PC-9 (cell line): ENCODE measurements at regions not wholly inside any gene's neighbourhood (a gene's known extent, or its start where the extent isn't known, plus 50 kb on each side); places are given as distances from the start of the nearest gene placed in this dataset.

Source experiments
- BruUV-seq: library from RNA; stranded (reverse); fragments of 400-500 nt; replicated peaks from 2 replicates; lab custom pipeline; 2021; lab: Mats Ljungman, UMichigan
- CTCF ChIA-PET: fragments of 300-600 bp; sonication (Branson Sonifier 250); formaldehyde crosslinking; loops from one replicate; lab custom pipeline; 2022; ENCODE audit warnings: antibody characterized with exemption; lab: Charles Lee
- POLR2A ChIA-PET: fragments of 300-600 bp; sonication (Branson Sonifier 250); formaldehyde crosslinking; loops from one replicate; lab custom pipeline; 2022; ENCODE audit warnings: antibody characterized with exemption; ENCODE audit not compliant: unreplicated experiment; lab: Charles Lee
- DNase-seq, 2 experiments: peaks; one replicate each; pipeline versions ENCODE4 v3.0.0 to v3.0.0-alpha.2; 2015 to 2022; ENCODE audit warnings: mixed read lengths in 1 of 2
- H2AFZ ChIP-seq: fragments of 200-600 bp; sonication (generic); 2 replicates; pipeline ENCODE4 v1.8.1; 2017; ENCODE audit warnings: antibody characterized with exemption
- H3F3A ChIP-seq: fragments of 200-600 bp; sonication (generic); 2 replicates; pipeline ENCODE4 v1.8.1; 2017; ENCODE audit warnings: antibody characterized with exemption, mild to moderate bottlenecking, low read depth; ENCODE audit not compliant: insufficient read depth
- H3K27ac ChIP-seq: fragments of 200-600 bp; sonication (generic); 2 replicates; pipeline ENCODE4 v1.6.1; 2016; ENCODE audit warnings: mixed run types
- H3K27me3 ChIP-seq: fragments of 200-600 bp; sonication (generic); 2 replicates; pipeline ENCODE4 v1.6.1; 2016; ENCODE audit warnings: low read depth, mixed run types; ENCODE audit not compliant: insufficient read depth
- H3K36me3 ChIP-seq: fragments of 200-600 bp; sonication (generic); 2 replicates; pipeline ENCODE4 v1.6.1; 2016; ENCODE audit warnings: low read depth, mixed run types
- H3K4me1 ChIP-seq: fragments of 200-600 bp; sonication (generic); replicated peaks from 2 replicates; pipeline ENCODE4 v1.6.1; 2016; ENCODE audit warnings: mixed run types; ENCODE audit not compliant: insufficient read depth
- H3K4me2 ChIP-seq: fragments of 200-600 bp; sonication (generic); 2 replicates; pipeline ENCODE4 v1.6.1; 2017; ENCODE audit warnings: mixed run types
- H3K4me3 ChIP-seq: fragments of 200-600 bp; sonication (generic); 2 replicates; pipeline ENCODE4 v1.6.1; 2016; ENCODE audit warnings: mixed run types
- H3K79me2 ChIP-seq: fragments of 200-600 bp; sonication (generic); 2 replicates; pipeline ENCODE4 v1.6.1; 2017; ENCODE audit warnings: low read depth, mixed run types
- H3K9me2 ChIP-seq: fragments of 200-600 bp; sonication (generic); 2 replicates; pipeline ENCODE4 v1.8.1; 2017; ENCODE audit warnings: mild to moderate bottlenecking; ENCODE audit not compliant: insufficient read depth
- H3K9me3 ChIP-seq: fragments of 200-600 bp; sonication (generic); 2 replicates; pipeline ENCODE4 v1.8.1; 2016; ENCODE audit warnings: low read depth; ENCODE audit not compliant: insufficient read depth
- H4K20me1 ChIP-seq: fragments of 200-600 bp; sonication (generic); 2 replicates; pipeline ENCODE4 v1.8.1; 2017; ENCODE audit not compliant: insufficient read depth
- EZH2 ChIP-seq: fragments of 200-600 bp; sonication (generic); IDR thresholded peaks from 2 replicates; pipeline ENCODE4 v1.8.0; 2017; ENCODE audit warnings: antibody characterized with exemption, low read depth
- intact Hi-C: fragments of 100-400 bp; cut with micrococcal nuclease; formaldehyde crosslinking; loops from one replicate; pipeline ENCODE4 v1.10.0; 2022; ENCODE audit not compliant: unreplicated experiment
- TF ChIP-seq, protein P1 (sequence below): fragments of 200-600 bp; sonication (generic); conservative IDR thresholded peaks from 2 replicates; pipeline ENCODE4 v1.6.1; 2017; ENCODE audit warnings: mixed run types, antibody characterized with exemption, mild to moderate bottlenecking, moderate library complexity

DNA sequence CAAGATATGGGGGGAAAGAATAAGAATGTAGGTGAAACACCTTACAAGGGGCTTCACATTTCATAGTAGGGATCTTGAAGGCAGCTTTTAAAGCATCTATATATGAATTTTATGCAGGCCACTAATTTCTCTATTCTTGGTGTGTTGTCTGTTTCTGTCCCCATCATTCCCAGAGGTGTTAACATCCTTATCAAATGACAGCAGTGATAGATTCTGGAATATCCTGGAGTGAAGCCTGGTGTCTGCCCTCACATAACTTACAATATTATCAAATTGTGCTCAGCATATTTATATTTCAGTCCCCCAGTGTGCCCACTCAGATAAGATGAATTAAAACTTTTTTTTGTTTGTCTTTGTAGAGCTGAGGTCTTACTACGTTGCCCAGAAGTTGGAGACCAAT is 486.2 kb downstream of the EPHA4 start:
- no peaks in the 10 kb centered on the region for H3K79me2 ChIP-seq
- H3K9me3 ChIP-seq = no peaks in the 10 kb centered on the region
- POLR2A ChIA-PET = no interaction called here
- H3F3A ChIP-seq = peaks cover 9% of the 10 kb centered on the region
- no peak overlapping the region for H3K4me3 ChIP-seq
- H3K36me3 ChIP-seq = no peaks in the 10 kb centered on the region
- TF ChIP-seq, protein P1, sequence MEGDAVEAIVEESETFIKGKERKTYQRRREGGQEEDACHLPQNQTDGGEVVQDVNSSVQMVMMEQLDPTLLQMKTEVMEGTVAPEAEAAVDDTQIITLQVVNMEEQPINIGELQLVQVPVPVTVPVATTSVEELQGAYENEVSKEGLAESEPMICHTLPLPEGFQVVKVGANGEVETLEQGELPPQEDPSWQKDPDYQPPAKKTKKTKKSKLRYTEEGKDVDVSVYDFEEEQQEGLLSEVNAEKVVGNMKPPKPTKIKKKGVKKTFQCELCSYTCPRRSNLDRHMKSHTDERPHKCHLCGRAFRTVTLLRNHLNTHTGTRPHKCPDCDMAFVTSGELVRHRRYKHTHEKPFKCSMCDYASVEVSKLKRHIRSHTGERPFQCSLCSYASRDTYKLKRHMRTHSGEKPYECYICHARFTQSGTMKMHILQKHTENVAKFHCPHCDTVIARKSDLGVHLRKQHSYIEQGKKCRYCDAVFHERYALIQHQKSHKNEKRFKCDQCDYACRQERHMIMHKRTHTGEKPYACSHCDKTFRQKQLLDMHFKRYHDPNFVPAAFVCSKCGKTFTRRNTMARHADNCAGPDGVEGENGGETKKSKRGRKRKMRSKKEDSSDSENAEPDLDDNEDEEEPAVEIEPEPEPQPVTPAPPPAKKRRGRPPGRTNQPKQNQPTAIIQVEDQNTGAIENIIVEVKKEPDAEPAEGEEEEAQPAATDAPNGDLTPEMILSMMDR = no peak
- no peak for TF ChIP-seq EZH2
- H3K4me2 ChIP-seq = no peak overlapping the region
- no peak overlapping the region for H2AFZ ChIP-seq
- H3K4me1 ChIP-seq = peaks cover 19% of the 10 kb centered on the region
- CTCF ChIA-PET = no interaction called here
- intact Hi-C loops = no loop called here
- DNase-seq = no peak
- H3K27ac ChIP-seq = no peak overlapping the region
- no TSS peak for BruUV-seq
- 0 out of 2 replicates have a peak, but pooled peaks cover 3% of the 10 kb centered on the region for H3K9me2 ChIP-seq
- H4K20me1 ChIP-seq = no peaks in the 10 kb centered on the region
- no peaks in the 10 kb centered on the region for H3K27me3 ChIP-seq

DNA sequence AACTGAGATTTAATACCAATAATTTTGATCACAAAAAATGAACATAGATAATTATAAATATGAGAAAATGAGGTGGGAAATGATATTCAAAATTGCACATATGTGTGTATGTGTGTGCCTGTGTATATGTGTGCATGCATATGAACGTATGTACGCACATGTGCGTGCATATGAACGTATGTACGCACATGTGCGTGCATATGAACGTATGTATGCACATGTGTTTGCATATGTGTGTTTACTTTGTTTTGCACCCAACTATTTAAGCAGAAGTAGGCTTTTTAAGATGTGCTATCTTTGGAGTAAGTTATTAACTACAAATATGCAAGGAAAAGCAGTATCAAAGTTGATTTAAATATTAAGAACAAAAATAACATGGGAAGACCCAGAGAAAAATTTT is 484.3 kb downstream of the EPHA4 start:
- Histone ChIP-seq H3K36me3 (no peaks in the 10 kb centered on the region), H3K79me2 (no peaks in the 10 kb centered on the region), H3K9me3 (no peaks in the 10 kb centered on the region), H3K27ac (no peak overlapping the region), H3K27me3 (no peaks in the 10 kb centered on the region), H4K20me1 (no peaks in the 10 kb centered on the region), H3K4me1 (peaks cover 19% of the 10 kb centered on the region), H3F3A (peaks cover 9% of the 10 kb centered on the region), H3K4me2 (no peak overlapping the region), H3K4me3 (no peak overlapping the region), H3K9me2 (0 out of 2 replicates have a peak, but pooled peaks cover 3% of the 10 kb centered on the region), H2AFZ (no peak overlapping the region)
- intact Hi-C loops = no loop called here
- ChIA-PET CTCF (no interaction called here), POLR2A (no interaction called here)
- TF ChIP-seq, protein P1 = no peak
- no peak for TF ChIP-seq EZH2
- DNase-seq = no peak
- BruUV-seq = no TSS peak

DNA sequence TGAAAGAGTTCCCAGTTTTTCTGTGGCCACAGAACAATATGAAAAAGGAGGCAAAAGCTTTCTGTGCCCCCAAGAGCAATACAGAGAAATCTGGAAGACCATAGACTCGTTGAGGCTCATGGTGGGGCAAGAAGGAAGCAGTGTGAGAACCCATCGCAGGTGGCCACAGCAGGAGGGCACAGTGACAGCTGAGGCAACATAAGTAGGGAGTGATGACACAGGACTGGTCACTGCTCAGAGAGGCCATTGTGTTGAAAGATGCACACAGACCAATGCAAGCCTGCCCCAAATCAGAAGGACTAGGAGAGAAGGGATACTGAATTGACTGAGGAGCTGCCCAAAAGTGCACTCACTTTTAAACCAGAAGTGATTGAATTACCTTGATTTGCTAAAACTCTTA is 483.6 kb downstream of the EPHA4 start:
- intact Hi-C loops = no loop called here
- TF ChIP-seq, protein P1 = no peak
- no peak for TF ChIP-seq EZH2
- H3K9me2 ChIP-seq = 0 out of 2 replicates have a peak, but pooled peaks cover 3% of the 10 kb centered on the region
- no peak overlapping the region for H3K4me3 ChIP-seq
- H3F3A ChIP-seq = peaks cover 9% of the 10 kb centered on the region
- H3K4me2 ChIP-seq = no peak overlapping the region
- POLR2A ChIA-PET = no interaction called here
- H3K36me3 ChIP-seq = no peaks in the 10 kb centered on the region
- no TSS peak for BruUV-seq
- no peak overlapping the region for H2AFZ ChIP-seq
- no peak overlapping the region for H3K27ac ChIP-seq
- H3K9me3 ChIP-seq = no peaks in the 10 kb centered on the region
- H4K20me1 ChIP-seq = no peaks in the 10 kb centered on the region
- CTCF ChIA-PET = no interaction called here
- peaks cover 19% of the 10 kb centered on the region for H3K4me1 ChIP-seq
- DNase-seq = no peak
- H3K79me2 ChIP-seq = no peaks in the 10 kb centered on the region
- H3K27me3 ChIP-seq = no peaks in the 10 kb centered on the region
